ENCODE measurements at regions not wholly inside any gene's neighbourhood (a gene's known extent, or its start where the extent isn't known, plus 50 kb on each side); places are given as distances from the start of the nearest gene placed in this dataset.

DNA sequence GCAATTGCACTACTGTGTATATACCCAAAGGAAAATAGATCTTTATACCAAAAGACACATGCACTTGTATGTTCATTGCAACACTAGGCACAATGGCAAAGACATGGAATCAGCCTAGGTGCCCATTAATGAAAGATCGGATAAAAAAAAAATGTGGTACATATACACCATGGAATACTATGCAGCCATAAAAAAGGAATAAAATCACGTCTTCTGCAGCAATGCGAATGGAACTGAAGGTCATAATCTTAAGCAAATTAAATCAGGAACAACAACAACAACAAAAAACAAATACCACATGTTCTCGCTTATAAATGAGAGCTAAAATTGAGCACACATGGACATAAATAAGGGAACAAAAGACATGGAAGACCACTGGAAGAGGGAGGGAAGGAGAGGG, 266.7 kb upstream of the CDH18 start:
- no peak overlapping the region for H3K9ac ChIP-seq

DNA sequence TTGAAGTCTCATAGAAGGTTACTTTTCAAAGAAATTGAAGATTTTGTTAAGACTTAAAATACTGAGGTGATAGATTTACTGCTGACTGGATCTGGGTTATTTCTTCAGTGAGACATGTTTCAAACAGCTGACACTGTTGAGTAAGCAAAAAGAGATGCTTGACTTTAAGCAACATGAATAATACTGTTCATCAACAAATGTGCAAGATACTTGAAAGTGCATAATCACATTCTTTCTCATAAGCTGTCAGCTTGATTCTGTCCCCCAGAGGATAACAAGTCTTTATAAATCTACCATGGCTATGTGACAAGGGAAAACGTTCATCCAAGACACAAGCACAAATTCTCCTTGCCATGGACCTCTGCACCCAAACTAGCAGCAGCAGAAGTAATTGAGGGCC, 260.1 kb upstream of the CDH18 start:
- H3K4me1 ChIP-seq (ENCODE audit: low read depth, poor library complexity, severe bottlenecking) = no peaks in the 10 kb centered on the region
- no peak overlapping the region for H3K9ac ChIP-seq
- TF ChIP-seq, protein P1, sequence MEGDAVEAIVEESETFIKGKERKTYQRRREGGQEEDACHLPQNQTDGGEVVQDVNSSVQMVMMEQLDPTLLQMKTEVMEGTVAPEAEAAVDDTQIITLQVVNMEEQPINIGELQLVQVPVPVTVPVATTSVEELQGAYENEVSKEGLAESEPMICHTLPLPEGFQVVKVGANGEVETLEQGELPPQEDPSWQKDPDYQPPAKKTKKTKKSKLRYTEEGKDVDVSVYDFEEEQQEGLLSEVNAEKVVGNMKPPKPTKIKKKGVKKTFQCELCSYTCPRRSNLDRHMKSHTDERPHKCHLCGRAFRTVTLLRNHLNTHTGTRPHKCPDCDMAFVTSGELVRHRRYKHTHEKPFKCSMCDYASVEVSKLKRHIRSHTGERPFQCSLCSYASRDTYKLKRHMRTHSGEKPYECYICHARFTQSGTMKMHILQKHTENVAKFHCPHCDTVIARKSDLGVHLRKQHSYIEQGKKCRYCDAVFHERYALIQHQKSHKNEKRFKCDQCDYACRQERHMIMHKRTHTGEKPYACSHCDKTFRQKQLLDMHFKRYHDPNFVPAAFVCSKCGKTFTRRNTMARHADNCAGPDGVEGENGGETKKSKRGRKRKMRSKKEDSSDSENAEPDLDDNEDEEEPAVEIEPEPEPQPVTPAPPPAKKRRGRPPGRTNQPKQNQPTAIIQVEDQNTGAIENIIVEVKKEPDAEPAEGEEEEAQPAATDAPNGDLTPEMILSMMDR (conservative IDR thresholded peaks at IDR 0.05; ENCODE audit: low read depth, low read length) = no peak
- H3K36me3 ChIP-seq (ENCODE audit: insufficient read depth) = no peaks in the 10 kb centered on the region
- H3K27me3 ChIP-seq (ENCODE audit: insufficient read depth, low read depth) = no peaks in the 10 kb centered on the region
- H3K27ac ChIP-seq = no peak overlapping the region
- no peak overlapping the region for H3K4me2 ChIP-seq
- H3K79me2 ChIP-seq (ENCODE audit: insufficient read depth, low read depth) = no peaks in the 10 kb centered on the region
- no peak overlapping the region for H2AFZ ChIP-seq (ENCODE audit: low read depth)
- no peaks in the 10 kb centered on the region for H4K20me1 ChIP-seq (ENCODE audit: insufficient read depth)
- no peak overlapping the region for H3K4me3 ChIP-seq (IDR thresholded peaks at IDR 0.05; ENCODE audit: insufficient read depth, low read depth, low read length)

More for the DNA sequence above, 266.7 kb upstream of the CDH18 start:
- H3K27me3 ChIP-seq (ENCODE audit: insufficient read depth, low read depth) = no peaks in the 10 kb centered on the region
- no peak overlapping the region for H3K4me3 ChIP-seq (IDR thresholded peaks at IDR 0.05; ENCODE audit: insufficient read depth, low read depth, low read length)
- H3K79me2 ChIP-seq (ENCODE audit: insufficient read depth, low read depth) = no peaks in the 10 kb centered on the region
- no peak overlapping the region for H3K27ac ChIP-seq
- TF ChIP-seq, protein P1 (conservative IDR thresholded peaks at IDR 0.05; ENCODE audit: low read depth, low read length) = no peak
- H4K20me1 ChIP-seq (ENCODE audit: insufficient read depth) = no peaks in the 10 kb centered on the region
- H3K36me3 ChIP-seq (ENCODE audit: insufficient read depth) = no peaks in the 10 kb centered on the region
- no peak overlapping the region for H3K4me2 ChIP-seq
- H3K4me1 ChIP-seq (ENCODE audit: low read depth, poor library complexity, severe bottlenecking) = no peaks in the 10 kb centered on the region
- no peak overlapping the region for H2AFZ ChIP-seq (ENCODE audit: low read depth)

DNA sequence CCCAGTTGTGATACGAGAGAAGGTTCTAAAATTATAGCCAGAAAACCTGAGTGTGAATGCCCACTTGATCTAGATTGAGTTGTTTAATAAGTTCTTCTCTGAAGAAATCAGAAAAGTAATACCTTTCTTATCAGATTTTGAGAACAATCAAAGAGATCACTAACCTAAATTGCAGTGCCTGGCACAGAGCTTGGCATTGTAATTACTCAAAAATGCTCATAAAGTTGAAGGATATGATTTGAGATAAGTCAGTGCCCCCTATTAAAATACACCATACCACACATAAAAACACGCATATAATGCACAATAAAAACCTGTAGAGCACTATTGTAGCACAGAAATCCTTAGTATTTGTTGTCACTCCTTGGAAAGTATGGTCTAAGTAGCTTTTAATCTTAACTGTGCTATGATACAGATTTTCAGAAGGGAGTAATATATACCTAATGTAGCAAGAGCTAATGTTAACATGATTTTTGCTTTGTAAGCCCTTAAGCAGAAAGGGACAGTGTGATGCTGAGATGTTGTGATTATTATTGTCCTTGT, 257.5 kb upstream of the CDH18 start:
- Histone ChIP-seq H3K79me2 (ENCODE audit: insufficient read depth, low read depth) (no peaks in the 10 kb centered on the region), H3K4me2 (no peak overlapping the region), H3K9ac (no peak overlapping the region), H4K20me1 (ENCODE audit: insufficient read depth) (no peaks in the 10 kb centered on the region), H3K27ac (no peak overlapping the region), H3K4me3 (IDR thresholded peaks at IDR 0.05; ENCODE audit: insufficient read depth, low read depth, low read length) (no peak overlapping the region), H3K27me3 (ENCODE audit: insufficient read depth, low read depth) (no peaks in the 10 kb centered on the region), H3K4me1 (ENCODE audit: low read depth, poor library complexity, severe bottlenecking) (no peaks in the 10 kb centered on the region), H3K36me3 (ENCODE audit: insufficient read depth) (no peaks in the 10 kb centered on the region), H2AFZ (ENCODE audit: low read depth) (no peak overlapping the region)
- TF ChIP-seq, protein P1 (conservative IDR thresholded peaks at IDR 0.05; ENCODE audit: low read depth, low read length) = no peak

DNA sequence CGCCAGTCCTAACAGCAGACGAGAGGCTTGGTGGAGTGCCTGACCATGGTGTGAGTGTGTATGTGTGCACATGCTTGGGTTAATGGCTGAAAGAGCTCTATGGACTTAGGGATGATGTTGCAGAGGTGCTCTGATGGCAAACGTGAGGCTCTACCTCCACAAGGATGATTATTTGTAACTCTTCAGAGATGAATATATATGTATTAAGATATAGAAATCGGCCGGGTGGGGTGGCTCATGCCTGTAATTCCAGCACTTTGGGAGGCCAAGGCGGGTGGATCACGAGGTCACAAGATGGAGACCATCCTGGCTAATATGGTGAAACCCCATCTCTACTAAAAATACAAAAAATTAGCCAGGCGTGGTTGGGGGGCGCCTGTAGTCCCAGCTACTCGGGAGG, 253.4 kb upstream of the CDH18 start:
- Histone ChIP-seq H3K79me2 (ENCODE audit: insufficient read depth, low read depth) (no peaks in the 10 kb centered on the region), H3K27me3 (ENCODE audit: insufficient read depth, low read depth) (no peaks in the 10 kb centered on the region), H3K9ac (no peak overlapping the region), H3K36me3 (ENCODE audit: insufficient read depth) (no peaks in the 10 kb centered on the region), H3K4me2 (no peak overlapping the region), H3K4me1 (ENCODE audit: low read depth, poor library complexity, severe bottlenecking) (no peaks in the 10 kb centered on the region), H4K20me1 (ENCODE audit: insufficient read depth) (no peaks in the 10 kb centered on the region), H3K27ac (no peak overlapping the region), H3K4me3 (IDR thresholded peaks at IDR 0.05; ENCODE audit: insufficient read depth, low read depth, low read length) (no peak overlapping the region), H2AFZ (ENCODE audit: low read depth) (no peak overlapping the region)
- TF ChIP-seq, protein P1 (conservative IDR thresholded peaks at IDR 0.05; ENCODE audit: low read depth, low read length) = no peak

Measured in KMS-11 (cell line).